ENCODE measurements at regions not wholly inside any gene's neighbourhood (a gene's known extent, or its start where the extent isn't known, plus 50 kb on each side); places are given as distances from the start of the nearest gene placed in this dataset.

DNA sequence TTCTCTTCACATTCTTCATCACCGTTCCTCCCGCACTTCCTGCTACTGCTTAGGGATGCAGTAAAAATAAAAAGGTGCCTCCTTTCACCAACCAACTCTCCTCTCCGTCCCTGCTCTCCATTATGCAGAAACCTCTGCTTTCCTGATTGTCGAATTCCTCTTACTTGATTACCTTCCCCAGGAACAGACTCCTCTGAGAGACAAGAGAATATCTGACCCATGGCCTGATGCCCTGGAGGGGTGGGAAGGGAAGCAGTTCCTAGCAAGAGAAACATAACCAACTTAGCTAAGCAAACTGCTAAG, 80.9 kb downstream of the TRIM29 start:
- Histone ChIP-seq H3K9me2 (ENCODE audit: insufficient read depth, low read length) (no peaks in the 10 kb centered on the region), H3K79me2 (replicated peaks; ENCODE audit: insufficient read depth, low read length) (no peaks in the 10 kb centered on the region), H3K9me3 (ENCODE audit: low read length) (no peaks in the 10 kb centered on the region), H3K27ac (ENCODE audit: low read length) (no peak overlapping the region), H3K4me3 (ENCODE audit: low read length) (no peak overlapping the region), H3K4me2 (ENCODE audit: low read length) (no peak overlapping the region), H3K9ac (ENCODE audit: low read length) (no peak overlapping the region), H3K27me3 (ENCODE audit: insufficient read depth, low read depth, low read length) (no peaks in the 10 kb centered on the region), H3F3A (ENCODE audit: insufficient read depth, low read length, poor library complexity, severe bottlenecking) (no peaks in the 10 kb centered on the region), H4K20me1 (ENCODE audit: insufficient read depth) (no peaks in the 10 kb centered on the region), H2AFZ (ENCODE audit: low read depth, low read length) (no peak overlapping the region), H3K36me3 (ENCODE audit: insufficient read depth, low read length) (no peaks in the 10 kb centered on the region)
- TF ChIP-seq EP300 (conservative IDR thresholded peaks at IDR 0.05; ENCODE audit: poor library complexity, severe bottlenecking) (no peak), CTCF (IDR thresholded peaks at IDR 0.05; ENCODE audit: poor library complexity, severe bottlenecking) (no peak), EZH2 (IDR thresholded peaks at IDR 0.05; ENCODE audit: borderline replicate concordance, insufficient read depth, low read length, poor library complexity, severe bottlenecking) (no peak), MXI1 (conservative IDR thresholded peaks at IDR 0.05; ENCODE audit: poor library complexity, severe bottlenecking) (no peak), TAF1 (IDR thresholded peaks at IDR 0.05; ENCODE audit: low read depth) (no peak), POLR2AphosphoS5 (IDR thresholded peaks at IDR 0.05) (no peak)

- no peaks in the 10 kb centered on the region for H4K20me1 ChIP-seq (ENCODE audit: insufficient read depth)
- no peaks in the 10 kb centered on the region for H3K9me3 ChIP-seq (ENCODE audit: low read length)
- no peak overlapping the region for H3K9ac ChIP-seq (ENCODE audit: low read length)
- TF ChIP-seq EZH2 (IDR thresholded peaks at IDR 0.05; ENCODE audit: borderline replicate concordance, insufficient read depth, low read length, poor library complexity, severe bottlenecking) (no peak), REST (IDR thresholded peaks at IDR 0.05; ENCODE audit: borderline replicate concordance) (no peak), RAD21 (conservative IDR thresholded peaks at IDR 0.05) (no peak), CTCF (IDR thresholded peaks at IDR 0.05; ENCODE audit: poor library complexity, severe bottlenecking) (no peak), EP300 (conservative IDR thresholded peaks at IDR 0.05; ENCODE audit: poor library complexity, severe bottlenecking) (no peak), TAF1 (IDR thresholded peaks at IDR 0.05; ENCODE audit: low read depth) (no peak), POLR2AphosphoS5 (IDR thresholded peaks at IDR 0.05) (no peak), MXI1 (conservative IDR thresholded peaks at IDR 0.05; ENCODE audit: poor library complexity, severe bottlenecking) (no peak), SMC3 (conservative IDR thresholded peaks at IDR 0.05; ENCODE audit: poor library complexity) (no peak)
- no peak overlapping the region for H3K4me2 ChIP-seq (ENCODE audit: low read length)
- no peak overlapping the region for H2AFZ ChIP-seq (ENCODE audit: low read depth, low read length)
- H3F3A ChIP-seq (ENCODE audit: insufficient read depth, low read length, poor library complexity, severe bottlenecking), result no peaks in the 10 kb centered on the region
- no peaks in the 10 kb centered on the region for H3K79me2 ChIP-seq (replicated peaks; ENCODE audit: insufficient read depth, low read length)
- no peak overlapping the region for H3K27ac ChIP-seq (ENCODE audit: low read length)
- no peak overlapping the region for H3K4me3 ChIP-seq (ENCODE audit: low read length)
- H3K9me2 ChIP-seq (ENCODE audit: insufficient read depth, low read length), result no peaks in the 10 kb centered on the region
- H3K27me3 ChIP-seq (ENCODE audit: insufficient read depth, low read depth, low read length), result no peaks in the 10 kb centered on the region
- H3K36me3 ChIP-seq (ENCODE audit: insufficient read depth, low read length), result no peaks in the 10 kb centered on the region
Observed at GRCh38 chr11:120056301-120057027, 81.4 kb downstream of the TRIM29 start.
